ENCODE measurements at regions not wholly inside any gene's neighbourhood (a gene's known extent, or its start where the extent isn't known, plus 50 kb on each side); places are given as distances from the start of the nearest gene placed in this dataset.
"Not testable (repeated sequence)": the region's sequence is repeated elsewhere in the genome, so short reads cannot be mapped to it uniquely, and the experiment has no call there.

- no peak for DNase-seq
These were observed 88.2 kb upstream of the AUTS2 start for GRCh38 chr7:69510114-69510513.

- no peak for DNase-seq
These were observed 82.6 kb upstream of the AUTS2 start for GRCh38 chr7:69515495-69516212.

- no peak for DNase-seq
These were observed 81.9 kb upstream of the AUTS2 start for GRCh38 chr7:69516238-69516820.

GRCh38 chr7:69517985-69518704 is 80.1 kb upstream of the AUTS2 start:
- DNase-seq = no peak

DNA sequence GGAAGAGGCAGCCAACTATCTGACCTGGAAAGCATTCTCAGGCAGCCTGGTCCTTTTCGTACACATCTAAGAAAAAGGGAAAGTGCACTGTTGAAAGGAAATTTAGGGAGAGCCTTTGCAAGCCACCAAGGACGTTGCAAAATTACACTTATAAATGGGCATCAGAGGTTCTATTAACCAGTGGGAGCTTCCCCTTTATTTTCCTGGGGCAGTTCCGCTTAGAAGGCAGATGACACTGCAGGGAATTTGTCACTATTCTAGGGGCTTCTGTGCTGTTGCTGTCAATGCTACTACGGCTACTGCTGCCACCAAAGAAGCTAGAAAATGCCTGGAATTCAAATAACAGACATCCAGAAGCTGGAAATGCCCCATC is 79.6 kb upstream of the AUTS2 start:
- no peak for DNase-seq

GRCh38 chr7:69526570-69526969 is 71.7 kb upstream of the AUTS2 start:
- DNase-seq = no peak

DNA sequence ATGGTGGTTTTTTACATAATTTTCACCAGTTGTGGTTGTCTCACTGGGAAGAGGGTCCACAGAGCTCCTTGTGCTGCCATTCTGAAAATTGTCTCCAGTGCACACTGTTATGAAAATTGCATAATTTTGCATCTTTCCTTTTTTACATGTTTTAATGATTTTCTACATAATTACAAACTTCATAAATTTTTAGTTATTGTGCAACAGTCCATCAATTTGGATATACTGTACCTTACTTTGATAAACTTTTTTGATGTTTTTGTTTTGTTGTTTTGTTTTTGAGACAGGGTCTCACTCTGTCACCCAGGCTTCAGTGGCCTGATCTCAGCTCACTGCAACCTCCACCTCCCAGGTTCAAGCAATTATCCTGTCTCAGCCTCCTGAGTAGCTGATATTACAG is 70.6 kb upstream of the AUTS2 start:
- DNase-seq = no peak

GRCh38 chr7:69531050-69531449 is 67.2 kb upstream of the AUTS2 start:
- no peak for DNase-seq

DNA sequence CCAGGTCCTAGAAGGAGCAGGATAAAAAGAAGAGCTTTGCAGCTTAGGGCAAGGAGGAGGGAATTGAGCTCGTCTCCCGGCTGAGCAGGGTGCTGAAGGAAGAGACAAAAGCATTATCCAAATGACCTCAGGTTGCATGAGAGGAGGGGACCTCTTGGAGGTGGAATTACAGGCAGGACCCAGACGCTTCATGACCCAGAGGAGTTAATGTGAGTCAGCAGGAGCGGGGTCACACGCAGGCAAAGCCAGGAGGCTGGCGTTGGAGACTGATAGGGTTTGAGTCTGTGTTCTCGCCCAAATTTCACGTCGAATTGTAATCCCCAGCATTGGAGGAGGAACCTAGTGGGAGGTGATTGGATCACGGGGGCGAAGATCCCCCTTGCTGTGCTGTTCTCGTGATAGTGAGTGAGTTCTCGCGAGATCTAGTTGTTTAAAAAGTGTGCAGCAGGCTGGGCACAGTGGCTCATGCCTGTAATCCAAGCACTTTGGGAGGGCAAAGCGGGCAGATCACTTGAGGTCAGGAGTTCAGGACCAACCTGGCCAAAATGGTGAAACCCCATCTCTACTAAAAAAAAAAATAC is 63.7 kb upstream of the AUTS2 start:
- DNase-seq = no peak

- peak; percentile 19 to 72 for DNase-seq
These were observed 60.6 kb upstream of the AUTS2 start for GRCh38 chr7:69537691-69538090.

DNA sequence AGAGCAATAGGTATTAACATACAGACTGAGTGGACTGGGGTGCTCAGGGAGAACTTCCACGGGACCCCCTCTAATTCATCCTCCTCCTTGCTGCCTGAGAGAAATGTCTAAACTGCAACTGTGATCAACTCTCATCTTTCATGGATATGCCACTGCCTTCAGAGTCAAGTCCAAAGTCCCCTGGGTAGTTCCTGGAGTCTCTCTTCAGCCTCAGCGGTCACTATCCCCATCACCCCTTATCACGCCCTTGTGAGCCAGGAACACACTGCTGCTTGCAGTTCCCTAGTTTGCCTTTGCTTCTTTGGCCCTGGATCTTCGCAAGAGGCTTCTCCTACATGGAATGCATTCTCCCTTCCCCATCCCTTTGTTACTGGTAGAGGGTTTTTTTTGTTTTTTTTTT is 58.7 kb upstream of the AUTS2 start:
- no peak for DNase-seq

DNA sequence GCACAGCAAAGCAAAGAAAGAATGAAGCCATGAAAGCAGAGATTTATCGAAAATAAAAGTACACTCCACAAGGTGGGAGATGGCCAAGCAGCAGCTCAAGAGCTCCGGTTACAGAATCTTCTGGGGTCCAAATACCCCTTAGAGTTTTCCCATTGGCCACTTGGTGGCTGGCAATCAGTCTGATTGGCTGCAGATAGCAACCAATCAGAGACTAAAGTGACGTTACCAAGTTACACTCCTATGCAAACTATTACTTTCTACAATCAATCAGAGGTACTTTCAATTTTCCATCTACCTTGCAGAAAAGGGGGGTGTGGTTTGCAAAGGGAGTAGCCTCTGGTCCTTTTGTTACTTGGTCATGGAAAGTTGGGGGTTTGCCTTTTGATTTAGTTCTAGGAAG is 58.0 kb upstream of the AUTS2 start:
- DNase-seq = no peak

DNA sequence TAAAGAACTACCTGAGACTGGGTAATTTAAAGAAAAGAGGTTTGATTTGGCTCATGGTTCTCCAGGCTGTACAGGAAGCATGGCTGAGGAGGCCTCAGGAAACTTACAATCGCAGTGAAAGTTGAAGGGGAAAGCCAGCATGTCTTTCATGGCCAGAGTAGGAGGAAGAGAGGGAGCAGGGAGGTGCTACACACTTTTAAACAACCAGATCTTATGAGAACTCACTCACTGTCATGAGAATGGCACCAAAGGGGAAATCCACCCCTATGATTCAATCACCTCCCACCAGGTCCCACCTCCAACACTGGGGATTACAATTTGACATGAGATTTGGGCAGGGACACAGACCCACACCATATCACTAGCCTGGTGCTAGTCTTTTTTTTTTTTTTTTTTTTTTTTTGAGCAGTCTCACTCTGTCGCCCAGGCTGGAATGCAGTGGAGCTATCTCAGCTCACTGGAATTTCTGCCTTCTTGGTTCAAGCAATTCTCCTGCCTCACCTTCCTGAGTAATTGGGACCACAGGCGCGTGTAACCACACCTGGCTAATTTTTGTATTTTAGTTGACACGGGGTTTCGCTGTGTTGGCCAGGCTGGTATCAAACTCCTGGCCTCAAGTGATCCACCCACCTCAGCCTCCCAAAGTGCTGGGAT is 56.4 kb upstream of the AUTS2 start:
- DNase-seq = not testable (repeated sequence)

DNA sequence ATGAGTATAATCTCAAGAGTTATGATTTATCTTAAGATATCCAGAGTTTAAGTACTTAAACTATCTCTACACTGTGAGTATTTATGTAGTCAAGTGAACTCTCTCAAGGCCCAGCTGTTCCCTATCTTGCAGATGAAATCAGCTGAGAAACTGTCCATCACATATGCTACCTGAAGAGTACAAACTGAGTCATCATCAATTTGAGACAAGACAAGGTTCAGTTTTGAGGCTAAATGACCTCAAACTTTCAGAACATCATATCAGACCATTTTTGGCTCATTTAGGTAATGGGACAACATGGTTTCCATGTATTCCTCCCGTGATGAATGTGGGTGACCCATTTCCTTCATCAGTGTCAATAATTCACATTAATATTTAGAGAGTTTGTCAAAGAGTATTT is 53.1 kb upstream of the AUTS2 start:
- DNase-seq = no peak

Measured in NCI-H524 (cell line).